Body of pancreas (tissue), 4 donors: ENCODE measurements at regions not wholly inside any gene's neighbourhood (a gene's known extent, or its start where the extent isn't known, plus 50 kb on each side); places are given as distances from the start of the nearest gene placed in this dataset.

ENCODE experiments used
- ATAC-seq: fragments of 150-250 bp; one replicate; pipeline ENCODE4 v1.9.1; 2016
- DNase-seq, 4 donors: peaks; one replicate each; pipeline ENCODE4 v3.0.0-alpha.2; 2019
- H3K27ac ChIP-seq, 4 donors: fragments of 200-600 bp; sonication (generic); 1 replicate in 3 of 4; 2 replicates in 1 of 4; pipeline versions ENCODE4 v1.5.1 to v1.6.1; 2016 to 2019; ENCODE audit warnings: mild to moderate bottlenecking in 1 of 4, mixed read lengths in 1 of 4, moderate library complexity in 1 of 4
- H3K27me3 ChIP-seq, 2 donors: fragments of 200-600 bp; sonication (generic); one replicate each; pipeline ENCODE4 v1.6.0; 2016; ENCODE audit warnings: mild to moderate bottlenecking in 1 of 2
- H3K36me3 ChIP-seq, 2 donors: fragments of 200-600 bp; sonication (generic); replicated peaks in 1 of 2; 2 replicates each; pipeline ENCODE4 v1.5.1; 2016; ENCODE audit warnings: low read depth in 2 of 2; ENCODE audit not compliant: insufficient read depth in 1 of 2
- H3K4me1 ChIP-seq: fragments of 200-600 bp; sonication (generic); one replicate; pipeline ENCODE4 v1.6.0; 2016
- H3K4me3 ChIP-seq, 2 donors: fragments of 200-600 bp; sonication (generic); 1 replicate in 1 of 2; 2 replicates in 1 of 2; pipeline ENCODE4 v1.5.1; 2016 to 2019
- H3K9me3 ChIP-seq, 3 donors: fragments of 200-600 bp; sonication (generic); 1 replicate in 2 of 3; 2 replicates in 1 of 3; pipeline ENCODE4 v1.5.1; 2016
- CTCF ChIP-seq, 7 experiments: fragments of 450-650 bp in 4 of 7; fragments of 200-600 bp in 3 of 7; sonication (generic) in 3 of 7; IDR thresholded peaks; one replicate each; pipeline ENCODE4 v1.5.1; 2016 to 2019; ENCODE audit warnings: antibody characterized with exemption in 7 of 7
- POLR2A ChIP-seq, 3 donors: fragments of 450-650 bp; IDR thresholded peaks; one replicate each; pipeline ENCODE4 v1.6.1; 2016; ENCODE audit warnings: antibody characterized with exemption in 3 of 3, mild to moderate bottlenecking in 2 of 3
- WGBS, 2 donors: methylation state at CpG; one replicate each; pipeline ENCODE4 v1.1.5; 2017; 5-methylcytosine and 5-hydroxymethylcytosine counted together
- intact Hi-C: fragments of 100-400 bp; cut with DNase I; formaldehyde crosslinking; loops from one replicate; pipeline ENCODE4 v1.15.1; 2023

- TF ChIP-seq CTCF (IDR thresholded peaks at IDR 0.05), result no peak
- TF ChIP-seq POLR2A (IDR thresholded peaks at IDR 0.05), result no peak
- Histone ChIP-seq H3K36me3 (no peaks in the 10 kb centered on the region), H3K9me3 (no peaks in the 10 kb centered on the region), H3K4me3 (no peak overlapping the region), H3K4me1 (no peaks in the 10 kb centered on the region), H3K27ac (no peak overlapping the region), H3K27me3 (no peaks in the 10 kb centered on the region)
- intact Hi-C loops, result no loop called here
- WGBS, 2 donors, result 70% methylated on average over 1 of the region's 1 CpG
- no peak for DNase-seq
- ATAC-seq, result no peak
Observed at GRCh38 chr3:53401154-53401553, 53.8 kb upstream of the DCP1A start.

- no peaks in the 10 kb centered on the region for H3K9me3 ChIP-seq
- H3K27me3 ChIP-seq, result no peaks in the 10 kb centered on the region
- H3K4me3 ChIP-seq, result no peak overlapping the region
- TF ChIP-seq POLR2A (IDR thresholded peaks at IDR 0.05), result no peak
- no peak for TF ChIP-seq CTCF (IDR thresholded peaks at IDR 0.05)
- intact Hi-C loops, result no loop called here
- H3K36me3 ChIP-seq, result no peaks in the 10 kb centered on the region
- DNase-seq (no peak), ATAC-seq (no peak)
- H3K27ac ChIP-seq, result no peak overlapping the region
- H3K4me1 ChIP-seq, result no peaks in the 10 kb centered on the region
- WGBS, 2 donors, result 85 to 89% methylated on average over 3 of the region's 3 CpGs
Observed at GRCh38 chr3:53402326-53402725, 55.0 kb upstream of the DCP1A start.

GRCh38 chr3:53411371-53411770 is 64.0 kb upstream of the DCP1A start:
- DNase-seq (no peak), ATAC-seq (no peak)
- intact Hi-C loops, result no loop called here

GRCh38 chr3:53412953-53413352 is 65.6 kb upstream of the DCP1A start:
- DNase-seq, result no peak
- Histone ChIP-seq H3K9me3 (no peaks in the 10 kb centered on the region), H3K27ac (no peak overlapping the region), H3K27me3 (no peaks in the 10 kb centered on the region), H3K4me3 (no peak overlapping the region), H3K36me3 (no peaks in the 10 kb centered on the region), H3K4me1 (no peaks in the 10 kb centered on the region)
- no peak for ATAC-seq
- intact Hi-C loops, result no loop called here
- no peak for TF ChIP-seq POLR2A (IDR thresholded peaks at IDR 0.05)
- TF ChIP-seq CTCF (IDR thresholded peaks at IDR 0.05), result no peak

More at GRCh38 chr3:53411371-53411770, 64.0 kb upstream of the DCP1A start:
- no peaks in the 10 kb centered on the region for H3K27me3 ChIP-seq
- H3K4me1 ChIP-seq, result no peaks in the 10 kb centered on the region
- TF ChIP-seq POLR2A (IDR thresholded peaks at IDR 0.05) (no peak), CTCF (IDR thresholded peaks at IDR 0.05) (no peak)
- H3K4me3 ChIP-seq, result no peak overlapping the region
- H3K27ac ChIP-seq, result no peak overlapping the region
- no peaks in the 10 kb centered on the region for H3K36me3 ChIP-seq
- H3K9me3 ChIP-seq, result no peaks in the 10 kb centered on the region

- no peak for DNase-seq
- intact Hi-C loops, result no loop called here
- Histone ChIP-seq H3K27ac (no peak overlapping the region), H3K27me3 (no peaks in the 10 kb centered on the region), H3K4me1 (no peaks in the 10 kb centered on the region), H3K36me3 (no peaks in the 10 kb centered on the region), H3K4me3 (no peak overlapping the region), H3K9me3 (no peaks in the 10 kb centered on the region)
- no peak for TF ChIP-seq POLR2A (IDR thresholded peaks at IDR 0.05)
- no peak for TF ChIP-seq CTCF (IDR thresholded peaks at IDR 0.05)
- no peak for ATAC-seq
- 57 to 78% methylated on average over 2 of the region's 2 CpGs for WGBS, 2 donors
Observed at GRCh38 chr3:53416530-53416929, 69.2 kb upstream of the DCP1A start.
